GM13976 (cell line): ENCODE measurements at regions not wholly inside any gene's neighbourhood (a gene's known extent, or its start where the extent isn't known, plus 50 kb on each side); places are given as distances from the start of the nearest gene placed in this dataset.

ENCODE experiments used
- DNase-seq: peaks from one replicate; pipeline ENCODE4 v3.0.0; 2012; ENCODE audit warnings: low spot score
- CTCF ChIP-seq: IDR thresholded peaks from 2 replicates; pipeline ENCODE4 v1.5.1; 2012; ENCODE audit warnings: borderline replicate concordance, mild to moderate bottlenecking; ENCODE audit not compliant: insufficient read depth; ENCODE audit errors: extremely low read depth, missing control alignments, control extremely low read depth
- in situ Hi-C: fragments of 300-500 bp; cut with MboI; formaldehyde crosslinking; loops from one replicate; pipeline ENCODE4 v1.12.0; 2022; ENCODE audit warnings: low sequenced_read_pairs, mixed read lengths, inconsistent platforms; ENCODE audit not compliant: unreplicated experiment

- TF ChIP-seq CTCF, result no peak
- in situ Hi-C loops, result no loop called here
- no peak for DNase-seq
These were observed 109.5 kb upstream of the SPATA13 start for GRCh38 chr13:24050796-24051715.

GRCh38 chr13:24052547-24053518, 107.7 kb upstream of the SPATA13 start:
- in situ Hi-C loops, result no loop called here
- no peak for TF ChIP-seq CTCF
- DNase-seq, result no peak

DNA sequence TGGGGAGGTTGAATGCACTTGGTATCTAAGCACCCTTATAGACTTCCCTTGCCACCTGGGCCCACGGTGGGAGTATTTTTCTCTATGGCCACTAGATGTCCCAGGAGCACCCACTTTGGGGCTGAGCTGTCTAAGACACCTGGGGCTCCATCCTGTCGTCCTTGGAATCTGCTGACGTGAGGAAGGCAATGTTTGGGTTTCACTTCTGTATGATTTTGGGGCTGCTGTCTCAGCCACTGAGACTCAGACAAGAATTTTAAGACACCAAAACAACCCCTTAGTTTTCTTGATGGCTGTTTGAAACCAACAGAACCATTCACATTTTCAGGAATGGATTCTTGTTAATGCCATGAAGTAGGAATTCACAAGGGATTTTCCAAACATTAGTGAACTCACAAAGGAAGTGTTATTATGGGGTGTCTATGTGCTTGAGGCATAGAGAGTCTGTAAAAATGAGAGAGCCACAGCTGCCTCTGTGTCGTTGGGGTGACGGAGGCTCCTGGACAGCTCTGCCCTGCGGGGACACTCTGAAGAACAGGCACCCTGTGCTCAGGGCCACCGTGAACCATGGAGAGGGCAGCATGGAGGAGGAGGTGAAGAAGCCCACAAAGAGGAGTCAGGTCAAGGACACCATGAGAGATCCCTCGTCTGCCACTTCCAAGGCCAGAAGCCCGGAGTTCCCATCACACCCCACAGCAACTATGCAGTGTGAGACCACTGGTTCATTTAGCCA, 106.8 kb upstream of the SPATA13 start:
- peak; percentile 79 for DNase-seq
- peak; percentile 72 for TF ChIP-seq CTCF
- in situ Hi-C loops, result no loop called here

DNA sequence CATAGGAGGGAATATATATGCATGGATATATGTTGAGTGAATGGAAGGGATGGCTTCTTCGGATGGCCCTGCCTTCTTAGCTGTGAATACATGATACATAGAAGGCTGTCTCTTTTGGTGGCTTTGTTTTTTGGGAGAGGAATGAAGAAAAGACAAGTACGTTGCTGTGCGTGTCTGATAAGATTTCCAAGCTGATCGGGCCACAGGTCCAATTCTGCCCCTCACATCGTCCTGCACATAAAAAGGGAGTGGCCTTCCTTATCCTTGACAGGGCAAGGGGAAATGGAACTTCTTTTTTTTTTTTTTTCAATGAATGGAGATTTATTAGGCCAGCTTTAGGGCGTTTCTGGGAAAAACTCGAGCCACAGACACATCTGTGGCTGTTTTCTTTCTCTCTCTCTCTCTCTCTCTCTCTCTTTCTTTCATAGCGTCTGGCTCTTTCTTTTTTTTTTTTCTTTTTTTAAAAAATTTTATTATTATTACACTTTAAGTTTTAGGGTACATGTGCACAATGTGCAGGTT, 103.8 kb upstream of the SPATA13 start:
- in situ Hi-C loops, result no loop called here
- no peak for DNase-seq
- no peak for TF ChIP-seq CTCF

- no peak for TF ChIP-seq CTCF
- no peak for DNase-seq
- in situ Hi-C loops, result no loop called here
These were observed 99.5 kb upstream of the SPATA13 start for GRCh38 chr13:24060993-24061392.
